Activated CD8-positive, alpha-beta T cell treated with anti-CD3 and anti-CD28 coated beads, Interleukin-2, amount 10 ng/mL, durations not matched to agents 7 days and 5 days (primary cell): ENCODE measurements at regions not wholly inside any gene's neighbourhood (a gene's known extent, or its start where the extent isn't known, plus 50 kb on each side); places are given as distances from the start of the nearest gene placed in this dataset.

ENCODE experiments used
- ATAC-seq: fragments of 150-1000 bp; cut with Tn5 transposase; one replicate; pipeline ENCODE4 v1.10.0; 2021; ENCODE audit warnings: moderate library complexity
- CTCF ChIA-PET: fragments of 350-600 bp; sonication (Branson Sonifier 250); formaldehyde crosslinking; loops from one replicate; lab custom pipeline; 2021; ENCODE audit warnings: antibody characterized with exemption; lab: Charles Lee
- POLR2A ChIA-PET: fragments of 350-600 bp; sonication (Branson Sonifier 250); formaldehyde crosslinking; loops from one replicate; lab custom pipeline; 2021; ENCODE audit warnings: antibody characterized with exemption; lab: Charles Lee
- DNase-seq: peaks from one replicate; pipeline ENCODE4 v3.0.0-alpha.2; 2020
- H3K27ac Mint-ChIP-seq: one replicate; pipeline ENCODE4 v1.8.0; 2021; ENCODE audit warnings: mild to moderate bottlenecking, mixed read lengths
- H3K27me3 Mint-ChIP-seq: one replicate; pipeline ENCODE4 v1.8.0; 2021; ENCODE audit warnings: low read depth, mixed read lengths
- H3K36me3 Mint-ChIP-seq: one replicate; pipeline ENCODE4 v1.8.0; 2021; ENCODE audit warnings: low read depth, mixed read lengths
- H3K4me1 Mint-ChIP-seq: one replicate; pipeline ENCODE4 v1.8.0; 2021; ENCODE audit warnings: low read depth, mixed read lengths
- H3K4me3 Mint-ChIP-seq: one replicate; pipeline ENCODE4 v1.8.0; 2021; ENCODE audit warnings: mild to moderate bottlenecking, mixed read lengths
- H3K9me3 Mint-ChIP-seq: one replicate; pipeline ENCODE4 v1.8.0; 2022; ENCODE audit warnings: mixed read lengths; ENCODE audit not compliant: insufficient read depth

- Mint-ChIP-seq H3K9me3 (no peaks in the 10 kb centered on the region), H3K4me1 (peaks cover 21% of the 10 kb centered on the region), H3K27me3 (no peaks in the 10 kb centered on the region), H3K4me3 (no peak overlapping the region), H3K36me3 (peaks cover 5% of the 10 kb centered on the region), H3K27ac (no peak overlapping the region)
- no peak for DNase-seq
- POLR2A ChIA-PET, result no interaction called here
- no peak for ATAC-seq
- CTCF ChIA-PET, result interaction anchor here (0.6 kb wide), 1 partner anchor 8 kb away, joined by 3 read pairs; no protein-coding TSS in a partner anchor
These were observed 90.4 kb downstream of the NUP35 start for GRCh38 chr2:183214680-183215079.

GRCh38 chr2:183215917-183216316, 91.7 kb downstream of the NUP35 start:
- no peak overlapping the region for H3K4me3 Mint-ChIP-seq
- peaks cover 21% of the 10 kb centered on the region for H3K4me1 Mint-ChIP-seq
- no peak for ATAC-seq
- DNase-seq, result no peak
- CTCF ChIA-PET, result no interaction called here
- H3K9me3 Mint-ChIP-seq, result no peaks in the 10 kb centered on the region
- H3K36me3 Mint-ChIP-seq, result peaks cover 2% of the 10 kb centered on the region
- H3K27me3 Mint-ChIP-seq, result no peaks in the 10 kb centered on the region
- H3K27ac Mint-ChIP-seq, result no peak overlapping the region
- POLR2A ChIA-PET, result no interaction called here

GRCh38 chr2:183219888-183220287, 95.6 kb downstream of the NUP35 start:
- H3K27me3 Mint-ChIP-seq, result no peaks in the 10 kb centered on the region
- H3K4me3 Mint-ChIP-seq, result no peak overlapping the region
- no peak for ATAC-seq
- H3K9me3 Mint-ChIP-seq, result no peaks in the 10 kb centered on the region
- ChIA-PET CTCF (no interaction called here), POLR2A (no interaction called here)
- no peaks in the 10 kb centered on the region for H3K4me1 Mint-ChIP-seq
- no peak for DNase-seq
- H3K36me3 Mint-ChIP-seq, result no peaks in the 10 kb centered on the region
- no peak overlapping the region for H3K27ac Mint-ChIP-seq

GRCh38 chr2:183222751-183223150, 98.5 kb downstream of the NUP35 start:
- H3K4me1 Mint-ChIP-seq, result no peaks in the 10 kb centered on the region
- no peak overlapping the region for H3K4me3 Mint-ChIP-seq
- no peaks in the 10 kb centered on the region for H3K36me3 Mint-ChIP-seq
- no peak for ATAC-seq
- no peaks in the 10 kb centered on the region for H3K9me3 Mint-ChIP-seq
- no peaks in the 10 kb centered on the region for H3K27me3 Mint-ChIP-seq
- DNase-seq, result no peak
- no peak overlapping the region for H3K27ac Mint-ChIP-seq
- POLR2A ChIA-PET, result no interaction called here
- CTCF ChIA-PET, result interaction anchor here (1.1 kb wide), 1 partner anchor 8 kb away, joined by 3 read pairs; no protein-coding TSS in a partner anchor

GRCh38 chr2:183224948-183225347, 100.7 kb downstream of the NUP35 start:
- Mint-ChIP-seq H3K27me3 (no peaks in the 10 kb centered on the region), H3K4me1 (no peaks in the 10 kb centered on the region), H3K4me3 (no peak overlapping the region), H3K9me3 (no peaks in the 10 kb centered on the region), H3K27ac (no peak overlapping the region), H3K36me3 (no peaks in the 10 kb centered on the region)
- no peak for DNase-seq
- POLR2A ChIA-PET, result no interaction called here
- no peak for ATAC-seq
- CTCF ChIA-PET, result interaction anchor here (1.1 kb wide), 1 partner anchor 12 kb away, joined by 4 read pairs; no protein-coding TSS in a partner anchor

- Mint-ChIP-seq H3K4me3 (no peak overlapping the region), H3K27ac (no peak overlapping the region), H3K27me3 (no peaks in the 10 kb centered on the region), H3K9me3 (no peaks in the 10 kb centered on the region), H3K36me3 (no peaks in the 10 kb centered on the region), H3K4me1 (no peaks in the 10 kb centered on the region)
- DNase-seq (no peak), ATAC-seq (no peak)
- CTCF ChIA-PET, result no interaction called here
- POLR2A ChIA-PET, result no interaction called here
These were observed 102.9 kb downstream of the NUP35 start for GRCh38 chr2:183227176-183227575.

- H3K27ac Mint-ChIP-seq, result no peak overlapping the region
- no peaks in the 10 kb centered on the region for H3K9me3 Mint-ChIP-seq
- H3K4me1 Mint-ChIP-seq, result no peaks in the 10 kb centered on the region
- H3K36me3 Mint-ChIP-seq, result no peaks in the 10 kb centered on the region
- no peak overlapping the region for H3K4me3 Mint-ChIP-seq
- ATAC-seq (no peak), DNase-seq (no peak)
- H3K27me3 Mint-ChIP-seq, result no peaks in the 10 kb centered on the region
- ChIA-PET CTCF (no interaction called here), POLR2A (no interaction called here)
These were observed 105.1 kb downstream of the NUP35 start for GRCh38 chr2:183229386-183229785.

- no peak overlapping the region for H3K4me3 Mint-ChIP-seq
- ATAC-seq, result no peak
These were observed 108.1 kb downstream of the NUP35 start for GRCh38 chr2:183232161-183232865.

GRCh38 chr2:183242937-183243336, 118.7 kb downstream of the NUP35 start:
- DNase-seq (no peak), ATAC-seq (no peak)
- POLR2A ChIA-PET, result no interaction called here
- CTCF ChIA-PET, result no interaction called here
- H3K9me3 Mint-ChIP-seq, result no peaks in the 10 kb centered on the region
- H3K36me3 Mint-ChIP-seq, result no peaks in the 10 kb centered on the region
- no peaks in the 10 kb centered on the region for H3K4me1 Mint-ChIP-seq
- no peak overlapping the region for H3K27ac Mint-ChIP-seq
- no peak overlapping the region for H3K4me3 Mint-ChIP-seq
- no peaks in the 10 kb centered on the region for H3K27me3 Mint-ChIP-seq

More at GRCh38 chr2:183232161-183232865, 108.1 kb downstream of the NUP35 start:
- CTCF ChIA-PET, result no interaction called here
- Mint-ChIP-seq H3K27me3 (no peaks in the 10 kb centered on the region), H3K36me3 (no peaks in the 10 kb centered on the region), H3K27ac (no peak overlapping the region), H3K9me3 (no peaks in the 10 kb centered on the region), H3K4me1 (no peaks in the 10 kb centered on the region)
- no peak for DNase-seq
- POLR2A ChIA-PET, result no interaction called here

- Mint-ChIP-seq H3K9me3 (no peaks in the 10 kb centered on the region), H3K36me3 (no peaks in the 10 kb centered on the region), H3K4me1 (no peaks in the 10 kb centered on the region), H3K27me3 (peaks cover 2% of the 10 kb centered on the region), H3K27ac (no peak overlapping the region), H3K4me3 (no peak overlapping the region)
- ATAC-seq (no peak), DNase-seq (no peak)
- CTCF ChIA-PET, result no interaction called here
- POLR2A ChIA-PET, result no interaction called here
These were observed 119.5 kb downstream of the NUP35 start for GRCh38 chr2:183243758-183244157.

GRCh38 chr2:183244300-183244844, 120.1 kb downstream of the NUP35 start:
- H3K4me3 Mint-ChIP-seq, result no peak overlapping the region
- no peak for DNase-seq
- H3K36me3 Mint-ChIP-seq, result no peaks in the 10 kb centered on the region
- ChIA-PET POLR2A (no interaction called here), CTCF (no interaction called here)
- no peaks in the 10 kb centered on the region for H3K9me3 Mint-ChIP-seq
- H3K27me3 Mint-ChIP-seq, result peaks cover 2% of the 10 kb centered on the region
- H3K27ac Mint-ChIP-seq, result no peak overlapping the region
- ATAC-seq, result no peak
- no peaks in the 10 kb centered on the region for H3K4me1 Mint-ChIP-seq

- Mint-ChIP-seq H3K4me1 (no peaks in the 10 kb centered on the region), H3K4me3 (no peak overlapping the region), H3K9me3 (no peaks in the 10 kb centered on the region), H3K27ac (no peak overlapping the region), H3K27me3 (peaks cover 4% of the 10 kb centered on the region), H3K36me3 (no peaks in the 10 kb centered on the region)
- ChIA-PET POLR2A (no interaction called here), CTCF (interaction anchor here (0.7 to 1.7 kb wide), 8 partner anchors 7 to 122 kb away, joined by 3 to 4 read pairs (median 3); no protein-coding TSS in a partner anchor)
- no peak for ATAC-seq
- DNase-seq, result no peak
These were observed 124.8 kb downstream of the NUP35 start for GRCh38 chr2:183248866-183249567.
